ENCODE measurements at regions not wholly inside any gene's neighbourhood (a gene's known extent, or its start where the extent isn't known, plus 50 kb on each side); places are given as distances from the start of the nearest gene placed in this dataset.

GRCh38 chr13:91199866-91200265 is 147.6 kb upstream of the MIR17HG start:
- TF ChIP-seq CTCF (IDR thresholded peaks at IDR 0.05): no peak
- TF ChIP-seq POLR2A (IDR thresholded peaks at IDR 0.05): no peak
- no peak for TF ChIP-seq POLR2AphosphoS5 (IDR thresholded peaks at IDR 0.05; ENCODE audit: insufficient read depth in 1 of 2, low read depth in 1 of 2)

Data from vagina (tissue), 2 donors.